ENCODE measurements at regions not wholly inside any gene's neighbourhood (a gene's known extent, or its start where the extent isn't known, plus 50 kb on each side); places are given as distances from the start of the nearest gene placed in this dataset.

DNA sequence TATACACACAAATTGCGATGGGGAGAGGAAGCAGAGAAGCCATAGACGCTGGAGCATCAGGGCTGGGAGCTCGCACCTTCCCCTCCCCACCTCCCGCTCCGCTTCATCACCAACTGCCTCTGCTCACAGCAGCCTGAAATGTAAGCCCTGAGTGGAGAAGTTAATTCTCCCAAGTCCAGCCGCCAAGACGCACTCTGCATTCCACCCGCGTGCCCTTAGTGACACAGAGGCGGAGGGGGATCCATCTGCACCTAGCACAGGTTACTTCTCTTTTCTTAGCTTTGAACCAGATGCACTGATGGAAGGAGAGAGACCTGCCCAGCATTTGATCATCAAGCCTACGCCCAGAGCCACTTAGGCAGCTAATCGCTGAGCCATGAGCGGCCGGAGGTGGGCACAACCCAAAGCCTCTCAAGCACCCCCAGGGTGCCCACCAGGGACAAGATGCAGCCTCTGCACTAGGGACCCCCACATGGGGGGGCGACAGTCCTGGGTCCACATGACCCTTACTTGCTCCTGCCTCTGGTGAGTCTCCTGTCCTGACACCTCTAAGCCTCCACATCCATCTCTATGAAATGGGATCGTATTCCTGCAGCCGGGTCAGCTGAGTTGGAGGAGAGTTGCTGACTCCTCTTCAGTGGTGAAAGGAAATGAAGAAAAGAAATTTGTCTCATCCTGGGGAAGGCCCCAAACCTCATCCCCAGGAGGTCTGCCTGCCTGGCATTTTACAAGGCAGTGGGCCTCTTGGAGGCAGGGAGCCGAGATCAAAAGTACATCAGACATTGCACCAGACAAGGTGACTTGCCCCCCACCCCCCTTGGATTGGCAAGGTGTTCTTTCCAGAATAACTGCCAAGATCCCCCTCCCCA, 316.2 kb downstream of the MATN1 start:
- in situ Hi-C loops (cut with HindIII; ENCODE audit: low sequenced_read_pairs), result no loop called here
- DNase-seq (ENCODE audit: low spot score), result no peak

DNA sequence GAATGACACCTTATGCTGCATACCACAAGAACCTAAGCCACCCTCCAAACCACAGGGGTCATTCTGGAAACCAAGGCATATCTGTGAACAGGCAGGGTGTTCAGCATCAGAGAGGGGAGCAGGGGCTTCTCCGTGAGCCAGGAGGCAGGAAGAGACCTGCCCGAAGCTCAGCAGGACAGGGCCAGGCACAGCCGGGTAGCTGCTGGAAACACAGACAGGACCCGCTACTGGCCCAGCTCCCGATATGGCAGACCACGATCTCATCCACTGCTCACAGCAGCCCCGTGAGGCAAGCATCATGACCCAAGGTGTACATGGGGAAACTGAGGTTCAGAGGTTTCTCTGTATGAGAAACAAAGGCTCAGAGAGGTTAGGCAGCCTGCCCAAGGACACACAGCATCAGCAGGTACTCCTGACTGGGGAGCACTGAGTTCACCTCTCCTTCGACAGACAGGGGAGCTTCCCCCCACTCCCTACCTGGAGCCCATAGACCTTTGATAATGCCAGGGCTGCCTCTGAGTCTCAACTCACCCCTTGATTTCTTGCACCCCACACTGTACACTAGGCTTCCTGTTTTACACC, 317.7 kb downstream of the MATN1 start:
- in situ Hi-C loops (cut with HindIII; ENCODE audit: low sequenced_read_pairs), result no loop called here
- no peak for DNase-seq (ENCODE audit: low spot score)

- in situ Hi-C loops (cut with HindIII; ENCODE audit: low sequenced_read_pairs), result no loop called here
- DNase-seq (ENCODE audit: low spot score), result no peak
Measured at GRCh38 chr1:30405081-30405480, 318.3 kb downstream of the MATN1 start.

DNA sequence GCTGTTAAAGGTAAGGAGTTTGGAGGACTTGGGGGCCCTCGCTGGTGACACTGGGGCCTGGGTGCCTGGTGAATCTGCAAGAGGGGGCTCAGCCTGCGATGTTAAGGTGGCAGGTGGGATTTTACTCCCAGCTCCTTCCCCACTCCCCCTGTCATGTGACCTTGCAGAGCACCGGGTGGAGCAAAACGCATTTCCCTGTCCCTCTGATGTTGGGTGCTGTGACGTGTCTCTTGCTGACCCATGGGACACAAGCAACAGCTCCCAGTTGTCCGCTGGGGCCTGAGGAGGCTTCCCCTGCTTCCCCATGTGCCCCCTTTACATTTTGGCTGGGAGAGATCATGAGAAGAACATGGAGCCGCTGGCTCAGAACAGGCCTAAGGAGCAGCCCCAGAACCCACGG, 319.0 kb downstream of the MATN1 start:
- in situ Hi-C loops (cut with HindIII; ENCODE audit: low sequenced_read_pairs), result no loop called here
- no peak for DNase-seq (ENCODE audit: low spot score)

- in situ Hi-C loops (cut with HindIII; ENCODE audit: low sequenced_read_pairs), result no loop called here
Measured at GRCh38 chr1:30403726-30404125, 319.7 kb downstream of the MATN1 start.

GRCh38 chr1:30403061-30403645, 320.2 kb downstream of the MATN1 start:
- in situ Hi-C loops (cut with HindIII; ENCODE audit: low sequenced_read_pairs), result no loop called here

More at GRCh38 chr1:30403726-30404125, 319.7 kb downstream of the MATN1 start:
- DNase-seq (ENCODE audit: low spot score), result no peak

GRCh38 chr1:30402031-30402430, 321.4 kb downstream of the MATN1 start:
- in situ Hi-C loops (cut with HindIII; ENCODE audit: low sequenced_read_pairs), result no loop called here
- DNase-seq (ENCODE audit: low spot score), result no peak

More at GRCh38 chr1:30403061-30403645, 320.2 kb downstream of the MATN1 start:
- no peak for DNase-seq (ENCODE audit: low spot score)

DNA sequence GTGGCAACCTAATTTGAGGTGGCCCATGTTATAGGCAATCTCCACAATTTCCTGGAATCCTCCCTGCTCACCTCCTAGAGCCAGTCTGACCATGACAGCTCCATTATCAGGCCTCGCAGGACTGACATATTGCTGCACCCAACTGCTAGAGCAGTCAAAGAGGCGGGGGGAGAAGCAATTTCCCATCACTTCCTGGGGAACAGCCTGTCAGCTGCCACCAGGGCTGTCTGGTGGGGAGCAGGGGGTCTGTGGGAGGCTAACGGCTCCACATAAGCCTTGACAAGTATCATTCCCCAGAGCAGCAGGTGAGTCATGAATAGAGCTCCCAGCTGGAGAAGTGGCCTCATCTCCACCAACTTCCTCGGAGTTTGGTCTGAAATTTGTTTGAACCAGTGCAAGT, 322.9 kb downstream of the MATN1 start:
- no peak for DNase-seq (ENCODE audit: low spot score)
- in situ Hi-C loops (cut with HindIII; ENCODE audit: low sequenced_read_pairs), result no loop called here

- DNase-seq (ENCODE audit: low spot score), result no peak
- in situ Hi-C loops (cut with HindIII; ENCODE audit: low sequenced_read_pairs), result no loop called here
Measured at GRCh38 chr1:30399026-30399425, 324.4 kb downstream of the MATN1 start.

GRCh38 chr1:30397576-30397975, 325.8 kb downstream of the MATN1 start:
- in situ Hi-C loops (cut with HindIII; ENCODE audit: low sequenced_read_pairs), result no loop called here
- DNase-seq (ENCODE audit: low spot score), result no peak

GRCh38 chr1:30395631-30396030, 327.8 kb downstream of the MATN1 start:
- DNase-seq (ENCODE audit: low spot score), result no peak
- in situ Hi-C loops (cut with HindIII; ENCODE audit: low sequenced_read_pairs), result no loop called here

DNA sequence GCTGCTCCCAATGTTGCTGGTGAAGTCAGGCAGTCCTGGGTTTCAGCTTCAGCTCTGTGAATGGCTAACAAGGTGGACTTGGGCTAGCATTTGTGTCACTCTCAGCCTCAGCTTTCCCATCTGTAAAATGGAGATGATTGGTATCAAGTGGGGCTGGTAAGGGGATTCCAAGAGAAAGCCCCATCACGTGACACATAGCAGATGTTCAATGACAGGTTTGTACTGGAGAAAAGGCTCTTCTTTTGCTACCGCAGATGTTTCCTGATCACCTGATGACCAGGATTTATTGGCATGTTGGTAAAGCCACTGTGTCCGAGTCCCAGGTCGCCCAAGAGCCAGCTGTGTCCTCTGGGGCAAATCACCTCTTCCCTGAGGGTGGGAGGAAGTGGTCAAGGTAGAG, 335.0 kb downstream of the MATN1 start:
- no peak for DNase-seq (ENCODE audit: low spot score)
- in situ Hi-C loops (cut with HindIII; ENCODE audit: low sequenced_read_pairs), result no loop called here

GRCh38 chr1:30386156-30386926, 337.0 kb downstream of the MATN1 start:
- in situ Hi-C loops (cut with HindIII; ENCODE audit: low sequenced_read_pairs), result no loop called here
- DNase-seq (ENCODE audit: low spot score), result no peak

- no peak for DNase-seq (ENCODE audit: low spot score)
- in situ Hi-C loops (cut with HindIII; ENCODE audit: low sequenced_read_pairs), result no loop called here
Measured at GRCh38 chr1:30385246-30385995, 338.0 kb downstream of the MATN1 start.

GRCh38 chr1:30384286-30385245, 338.8 kb downstream of the MATN1 start:
- in situ Hi-C loops (cut with HindIII; ENCODE audit: low sequenced_read_pairs), result no loop called here
- no peak for DNase-seq (ENCODE audit: low spot score)

DNA sequence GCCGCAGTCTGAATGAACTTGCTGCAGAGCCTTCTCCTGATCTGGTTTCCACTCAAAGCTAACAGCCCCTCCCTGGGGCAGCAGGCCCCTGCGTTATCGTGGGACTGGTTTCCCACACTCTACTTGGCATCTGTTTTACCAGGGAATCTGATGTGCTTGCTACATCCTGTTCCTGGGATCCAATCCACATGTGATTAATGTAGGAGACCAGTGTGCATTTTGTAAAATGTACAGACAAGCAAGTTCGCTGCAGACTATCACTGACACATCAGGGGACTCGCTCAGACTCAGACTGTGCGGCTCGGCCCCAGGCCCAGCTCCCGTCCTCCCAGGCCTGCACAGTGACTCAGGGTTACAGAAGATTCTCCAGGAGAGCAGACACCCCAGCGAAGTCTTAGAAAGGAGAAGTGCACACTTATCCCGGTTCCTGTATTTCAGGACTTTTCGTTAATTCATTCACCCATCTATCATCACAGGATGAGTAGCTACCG, 340.1 kb downstream of the MATN1 start:
- no peak for DNase-seq (ENCODE audit: low spot score)
- in situ Hi-C loops (cut with HindIII; ENCODE audit: low sequenced_read_pairs), result no loop called here

GRCh38 chr1:30382496-30382895, 340.9 kb downstream of the MATN1 start:
- in situ Hi-C loops (cut with HindIII; ENCODE audit: low sequenced_read_pairs), result no loop called here
- DNase-seq (ENCODE audit: low spot score), result no peak
